NCI-H2171 (cell line): ENCODE measurements at regions not wholly inside any gene's neighbourhood (a gene's known extent, or its start where the extent isn't known, plus 50 kb on each side); places are given as distances from the start of the nearest gene placed in this dataset.
A peak's percentile ranks its signal among the peaks of the same experiment; 100 is the strongest.

Experiments used
- DNase-seq: peaks from one replicate; lab custom pipeline; 2025; lab: John Stamatoyannopoulos, UW

- DNase-seq = no peak
These were observed 50.5 kb upstream of the PRDM1 start for GRCh38 chr6:106035655-106036054.

- DNase-seq = no peak
These were observed 52.3 kb upstream of the PRDM1 start for GRCh38 chr6:106033806-106034205.

DNA sequence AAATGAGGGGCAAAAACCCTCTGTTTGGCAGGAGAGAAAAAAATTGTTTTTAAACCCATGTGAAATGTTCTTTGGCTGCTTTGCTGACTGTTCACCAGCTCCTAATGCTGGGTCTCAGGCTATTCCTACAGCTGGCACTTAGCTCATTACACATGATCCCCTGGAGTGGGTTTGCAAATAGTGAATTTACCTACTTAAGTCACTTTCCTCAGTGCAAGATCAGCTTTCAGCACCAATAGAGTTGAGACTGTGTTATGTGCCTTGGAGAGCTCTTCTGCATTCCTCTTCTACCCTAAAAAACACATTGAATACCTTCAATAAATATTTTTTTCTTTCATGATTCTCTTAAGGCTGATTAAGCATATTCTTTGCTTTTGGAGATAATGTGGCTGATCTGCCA is 58.4 kb upstream of the PRDM1 start:
- DNase-seq = no peak

- no peak for DNase-seq
These were observed 59.1 kb upstream of the PRDM1 start for GRCh38 chr6:106026748-106027715.

GRCh38 chr6:106025655-106026054 is 60.5 kb upstream of the PRDM1 start:
- no peak for DNase-seq

GRCh38 chr6:106022801-106023200 is 63.3 kb upstream of the PRDM1 start:
- DNase-seq = no peak

GRCh38 chr6:106017454-106017853 is 68.7 kb upstream of the PRDM1 start:
- DNase-seq = no peak

DNA sequence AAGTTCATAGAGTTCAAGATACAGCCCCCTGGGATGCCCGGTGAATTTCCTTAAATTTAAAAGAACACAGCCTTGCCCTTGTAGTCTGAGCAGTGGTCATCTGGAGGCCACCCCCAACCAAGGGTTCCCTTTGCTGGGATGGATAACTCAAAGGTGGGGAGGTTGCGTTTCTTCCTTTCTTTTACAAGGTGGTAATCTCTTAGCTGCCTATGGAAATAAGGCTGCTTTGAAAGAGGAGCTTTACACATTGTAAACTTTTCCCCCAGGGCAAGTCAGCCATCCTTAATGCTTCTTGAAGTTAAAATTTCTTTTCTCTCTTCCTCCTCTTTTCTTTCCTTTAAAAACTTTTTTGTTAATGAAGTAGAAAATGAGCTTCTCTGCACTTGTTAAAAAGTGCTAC is 71.2 kb upstream of the PRDM1 start:
- DNase-seq = no peak

DNA sequence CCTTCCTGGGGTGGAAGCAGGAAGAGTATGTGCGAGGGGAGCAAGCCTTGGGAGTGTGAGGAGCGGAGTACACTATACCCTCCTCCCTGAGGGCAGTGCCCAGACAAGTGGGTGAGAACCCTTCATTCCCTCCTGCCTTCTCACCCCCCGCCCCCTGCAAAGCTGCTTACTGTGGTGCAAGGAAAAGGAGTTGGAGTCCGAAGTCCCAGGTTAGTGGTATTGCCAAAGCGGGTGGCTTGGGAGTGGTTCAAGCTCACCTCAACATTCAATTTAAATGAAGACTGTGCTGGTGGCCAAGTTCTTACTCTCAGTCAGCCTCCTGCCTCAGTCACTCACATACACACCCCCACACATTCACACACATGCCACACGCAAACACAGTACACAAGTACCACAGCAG is 74.7 kb upstream of the PRDM1 start:
- no peak for DNase-seq

DNA sequence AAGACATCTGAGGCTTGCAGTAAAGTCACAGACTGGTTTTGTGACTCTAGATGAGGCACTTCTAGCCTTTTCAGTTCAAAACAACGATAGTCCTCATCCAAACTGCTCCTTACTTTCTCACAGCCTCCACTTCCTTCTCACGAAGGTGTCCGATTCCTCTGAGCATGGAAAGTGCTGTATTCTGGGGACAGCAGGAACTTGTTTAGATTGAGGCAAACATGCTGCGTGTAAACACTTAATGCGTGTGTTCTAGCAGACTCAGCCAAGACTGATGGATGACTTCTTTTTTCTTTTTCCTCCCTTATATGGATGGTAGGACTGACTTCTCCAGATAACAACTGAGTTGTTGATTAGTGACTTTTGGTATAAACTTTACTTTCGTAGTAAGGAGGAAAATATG is 80.2 kb upstream of the PRDM1 start:
- no peak for DNase-seq

GRCh38 chr6:106005013-106005412 is 81.1 kb upstream of the PRDM1 start:
- DNase-seq = no peak

DNA sequence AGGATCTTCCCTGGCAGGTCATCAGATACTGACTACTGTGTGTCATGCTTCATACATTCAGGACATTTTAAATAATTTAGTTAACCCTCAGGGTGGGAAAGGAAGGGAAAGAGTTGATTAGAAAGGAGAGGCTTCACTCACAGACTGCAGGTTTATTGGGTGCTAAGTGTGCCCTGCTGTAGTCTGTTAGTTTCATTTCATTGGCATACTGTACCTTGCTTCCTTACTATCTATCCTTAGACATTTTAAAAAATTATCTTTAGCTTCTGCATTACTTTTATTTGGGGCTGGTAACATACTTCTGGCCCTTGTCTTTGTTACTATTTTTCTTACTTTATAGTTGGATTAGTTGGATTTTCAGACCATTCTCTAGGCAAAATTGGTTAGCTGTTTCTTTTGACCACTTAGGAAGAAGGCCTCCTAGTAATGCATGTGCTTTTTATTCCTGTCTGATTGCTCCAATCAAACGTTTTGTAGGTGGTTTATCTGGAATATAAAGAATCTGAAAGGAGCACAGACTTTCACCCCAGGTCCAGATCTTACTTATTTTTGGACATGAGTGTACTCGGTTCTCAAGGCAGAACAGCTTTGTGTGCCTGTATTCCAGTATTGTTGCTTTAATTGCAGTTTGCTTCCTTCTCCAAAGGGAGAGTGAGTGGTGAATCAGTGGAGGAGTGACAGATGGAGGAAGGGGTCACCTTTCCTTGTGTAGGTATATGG is 82.7 kb upstream of the PRDM1 start:
- DNase-seq = no peak

DNA sequence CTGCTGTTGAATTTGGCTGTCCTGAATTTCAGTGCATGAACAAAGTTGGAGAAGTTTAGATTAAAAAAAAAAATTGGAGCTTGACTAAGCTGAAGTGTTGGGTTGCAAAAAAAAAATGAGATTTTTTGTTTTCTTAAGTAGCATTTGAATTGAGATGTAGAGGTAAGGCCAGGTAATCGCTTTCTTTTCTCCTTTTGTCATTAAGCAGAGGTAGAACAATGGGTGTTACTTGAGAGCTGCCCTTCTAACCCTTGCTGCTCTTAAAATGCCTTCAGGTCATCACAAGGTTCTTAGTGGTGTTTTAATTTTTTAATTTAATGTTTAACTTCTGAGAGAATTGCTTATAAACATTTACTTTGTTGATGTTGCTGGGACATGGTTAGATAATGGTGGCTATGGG is 84.1 kb upstream of the PRDM1 start:
- no peak for DNase-seq

GRCh38 chr6:106000935-106001334 is 85.2 kb upstream of the PRDM1 start:
- no peak for DNase-seq

DNA sequence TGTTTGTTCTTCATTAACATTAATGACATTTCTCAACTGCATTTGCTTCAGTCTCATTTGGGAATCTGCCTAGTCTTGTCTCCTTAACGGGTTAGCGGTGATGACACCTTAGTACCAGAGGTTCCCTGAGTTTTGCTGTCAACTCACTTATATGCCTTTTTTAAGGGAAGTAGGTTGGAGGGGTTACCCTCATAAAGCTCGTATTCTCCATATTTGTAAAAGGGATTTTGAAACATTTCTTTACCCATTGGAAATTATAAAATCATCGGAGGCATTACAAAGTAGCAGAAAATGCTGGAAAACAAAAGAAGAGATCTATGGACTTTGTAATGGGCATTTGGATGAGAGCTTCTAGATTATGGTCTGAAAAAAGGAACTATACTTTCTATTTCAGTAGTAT is 88.7 kb upstream of the PRDM1 start:
- DNase-seq = no peak

DNA sequence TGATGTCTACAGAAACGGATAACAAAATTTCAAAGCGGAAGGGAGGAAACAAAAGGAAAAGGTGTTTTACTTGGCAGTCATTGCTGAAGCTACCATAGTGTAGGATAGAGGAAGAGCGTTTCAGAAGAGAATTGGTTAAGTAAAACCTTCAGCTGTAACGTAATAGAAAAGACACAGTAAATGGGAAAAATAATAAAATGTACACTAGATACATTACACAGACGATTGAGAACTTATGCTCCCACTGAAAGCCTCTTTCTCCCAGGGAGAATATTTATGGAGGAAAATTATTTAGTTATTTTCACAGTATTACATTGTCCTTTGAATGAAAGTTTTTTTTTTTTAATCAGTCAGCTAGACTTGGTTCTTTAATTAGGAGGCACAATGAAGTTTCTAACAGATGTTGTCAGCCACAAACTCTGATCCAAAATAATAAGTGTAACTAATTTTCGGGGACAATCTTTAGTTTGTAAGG is 90.7 kb upstream of the PRDM1 start:
- no peak for DNase-seq

DNA sequence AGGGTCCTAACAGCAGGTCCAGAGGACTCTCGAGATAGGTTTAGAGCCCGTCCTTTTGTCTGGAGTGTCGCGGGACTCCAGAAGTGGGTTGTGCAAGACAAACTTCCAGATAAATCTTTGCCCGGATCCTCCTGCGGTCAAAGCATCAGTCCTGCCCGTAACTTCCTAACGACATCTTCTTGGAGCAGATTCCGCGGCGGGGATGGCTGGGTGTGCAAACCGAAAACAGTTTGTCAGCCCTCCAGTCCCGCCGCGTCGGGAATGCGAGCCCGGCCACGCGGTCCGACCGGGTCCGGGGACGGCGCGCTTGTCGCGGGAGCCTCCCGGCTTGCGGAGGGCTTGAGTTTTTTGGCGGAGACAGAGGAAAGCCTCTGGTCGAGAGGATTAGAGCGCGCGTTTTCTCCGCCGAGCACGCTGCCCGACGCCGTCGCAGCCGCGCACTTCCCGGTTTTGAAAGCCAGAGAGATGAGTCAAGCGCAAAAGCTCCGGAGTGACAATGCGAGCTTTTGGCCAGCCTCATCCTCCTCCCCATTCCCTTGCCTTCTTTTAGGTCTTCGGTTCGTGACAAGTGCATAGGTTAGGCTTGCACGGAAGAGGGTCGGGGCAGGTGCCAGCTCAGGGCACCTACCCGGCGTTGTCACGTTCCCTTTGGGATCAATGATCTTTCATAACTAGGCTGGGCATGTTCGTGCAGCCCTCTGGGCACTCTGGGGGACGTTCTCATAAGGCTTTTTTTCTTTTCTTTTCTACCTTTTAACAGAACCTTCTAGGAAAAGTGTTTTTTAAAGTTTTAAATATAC is 91.3 kb upstream of the PRDM1 start:
- no peak for DNase-seq

GRCh38 chr6:105994118-105994590 is 92.0 kb upstream of the PRDM1 start:
- no peak for DNase-seq

- DNase-seq = no peak
These were observed 92.6 kb upstream of the PRDM1 start for GRCh38 chr6:105993341-105994117.

DNA sequence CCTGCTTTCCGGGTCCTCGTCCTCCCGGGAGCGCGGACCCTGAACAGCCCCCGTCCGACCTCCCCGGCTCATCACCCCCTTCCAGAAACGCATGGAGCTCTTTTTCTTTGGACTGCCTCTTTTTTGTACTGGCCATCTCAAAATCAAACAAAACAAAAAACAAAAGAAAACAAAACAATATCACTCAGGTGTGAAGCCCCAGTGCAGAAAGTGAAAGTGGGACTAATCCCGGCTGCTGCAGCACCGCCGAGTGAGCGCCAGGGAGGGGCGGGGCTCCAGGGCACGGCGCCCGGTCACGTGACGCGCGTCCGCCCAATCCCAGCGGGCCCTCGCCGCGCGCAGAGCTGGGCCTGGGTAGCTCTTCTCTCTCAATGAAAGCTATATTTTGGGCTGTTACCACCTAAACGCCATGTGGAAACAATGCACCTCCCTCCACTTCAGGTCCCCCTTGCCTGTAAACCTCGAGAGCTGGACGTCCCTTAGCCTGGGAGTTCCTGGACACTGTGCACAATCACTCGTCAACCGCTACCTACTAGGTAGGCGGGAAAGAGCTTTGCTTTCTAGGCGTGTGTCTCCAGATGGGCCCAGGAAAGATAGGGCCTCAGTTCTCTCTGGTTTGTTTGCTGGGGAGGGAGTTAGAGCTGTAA is 93.7 kb upstream of the PRDM1 start:
- peak; percentile 69 for DNase-seq
